ENCODE measurements at regions not wholly inside any gene's neighbourhood (a gene's known extent, or its start where the extent isn't known, plus 50 kb on each side); places are given as distances from the start of the nearest gene placed in this dataset.
A peak's percentile ranks its signal among the peaks of the same experiment; 100 is the strongest.

DNA sequence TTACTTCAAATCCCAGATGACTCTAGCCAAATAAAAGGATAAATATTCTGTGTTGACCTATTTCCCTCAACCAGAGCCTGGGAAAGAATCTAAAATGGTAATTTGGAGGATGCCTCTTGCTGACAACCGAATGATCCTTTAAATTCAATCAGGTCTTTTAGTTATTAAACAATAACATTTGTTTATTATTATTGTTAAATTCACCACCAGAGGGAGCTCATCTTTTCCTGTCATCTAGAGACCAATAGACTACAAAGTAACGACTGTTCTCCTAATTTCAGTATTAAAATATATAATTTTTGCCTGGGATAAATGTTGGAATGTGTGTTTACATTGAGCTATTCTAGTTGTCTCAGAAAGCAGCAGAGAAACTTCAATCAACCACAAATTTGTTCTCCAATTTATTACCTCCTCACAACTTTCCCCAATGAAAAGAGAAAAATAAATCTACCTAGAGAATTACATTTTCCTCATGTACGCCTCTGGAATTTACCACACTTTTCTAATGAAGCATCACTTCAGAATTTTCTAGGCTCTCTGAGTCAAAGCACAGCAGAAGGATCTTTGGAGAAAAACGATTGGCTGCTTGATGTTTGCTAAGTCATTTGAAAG is 142.7 kb downstream of the SCG2 start:
- WGBS (ENCODE audit: insufficient coverage) = no CpG with 5 or more reads among the region's 4 CpGs
- Histone ChIP-seq H3K4me3 (ENCODE audit: control extremely low read depth in 1 of 5, extremely low read depth in 1 of 5, insufficient read depth in 1 of 5, low read depth in 2 of 5, low read length in 4 of 5) (no peak overlapping the region), H3K79me2 (ENCODE audit: control insufficient read depth, insufficient read depth, low read length) (no peaks in the 10 kb centered on the region), H3K27me3 (replicated peaks in 1 of 4; ENCODE audit: control extremely low read depth in 1 of 4, control insufficient read depth in 3 of 4, insufficient read depth in 4 of 4, low read length in 3 of 4) (no peaks in the 10 kb centered on the region), H4K20me1 (ENCODE audit: control insufficient read depth, insufficient read depth, low read length, poor library complexity, severe bottlenecking) (no peaks in the 10 kb centered on the region), H3K4me2 (replicated peaks; ENCODE audit: low read depth, low read length, poor library complexity, severe bottlenecking) (no peak overlapping the region), H3K9me3 (ENCODE audit: control extremely low read depth in 1 of 3, control insufficient read depth in 2 of 3, insufficient read depth in 1 of 3, low read length in 2 of 3) (peaks cover 0 to 4% (median 0%) of the 10 kb centered on the region in 3 donors), H3K4me1 (ENCODE audit: control insufficient read depth in 2 of 2, insufficient read depth in 2 of 2, low read length in 2 of 2) (no peaks in the 10 kb centered on the region), H3K9ac (ENCODE audit: low read length) (no peak overlapping the region), H3K36me3 (replicated peaks in 1 of 2; ENCODE audit: control extremely low read depth in 1 of 2, control insufficient read depth in 1 of 2, extremely low read depth in 1 of 2, insufficient read depth in 2 of 2, low read length in 1 of 2) (no peaks in the 10 kb centered on the region), H3K27ac (ENCODE audit: low read length in 2 of 2) (no peak overlapping the region), H2AFZ (ENCODE audit: insufficient read depth, low read depth, low read length, poor library complexity, severe bottlenecking) (no peak overlapping the region)
- peaks cover 3% of the 10 kb centered on the region for H3K27me3 Mint-ChIP-seq
- H3K9me3 Mint-ChIP-seq (ENCODE audit: insufficient read depth) = no peaks in the 10 kb centered on the region
- ATAC-seq (ENCODE audit: low read depth) = no peak
- H3K4me3 Mint-ChIP-seq = no peak overlapping the region
- CTCF ChIA-PET = interaction anchor here (0.8 to 1.5 kb wide), 3 partner anchors 8 to 825 kb away, joined by 3 to 4 read pairs (median 4); no protein-coding TSS in a partner anchor
- POLR2A ChIA-PET = no interaction called here
- TF ChIP-seq, protein P1, sequence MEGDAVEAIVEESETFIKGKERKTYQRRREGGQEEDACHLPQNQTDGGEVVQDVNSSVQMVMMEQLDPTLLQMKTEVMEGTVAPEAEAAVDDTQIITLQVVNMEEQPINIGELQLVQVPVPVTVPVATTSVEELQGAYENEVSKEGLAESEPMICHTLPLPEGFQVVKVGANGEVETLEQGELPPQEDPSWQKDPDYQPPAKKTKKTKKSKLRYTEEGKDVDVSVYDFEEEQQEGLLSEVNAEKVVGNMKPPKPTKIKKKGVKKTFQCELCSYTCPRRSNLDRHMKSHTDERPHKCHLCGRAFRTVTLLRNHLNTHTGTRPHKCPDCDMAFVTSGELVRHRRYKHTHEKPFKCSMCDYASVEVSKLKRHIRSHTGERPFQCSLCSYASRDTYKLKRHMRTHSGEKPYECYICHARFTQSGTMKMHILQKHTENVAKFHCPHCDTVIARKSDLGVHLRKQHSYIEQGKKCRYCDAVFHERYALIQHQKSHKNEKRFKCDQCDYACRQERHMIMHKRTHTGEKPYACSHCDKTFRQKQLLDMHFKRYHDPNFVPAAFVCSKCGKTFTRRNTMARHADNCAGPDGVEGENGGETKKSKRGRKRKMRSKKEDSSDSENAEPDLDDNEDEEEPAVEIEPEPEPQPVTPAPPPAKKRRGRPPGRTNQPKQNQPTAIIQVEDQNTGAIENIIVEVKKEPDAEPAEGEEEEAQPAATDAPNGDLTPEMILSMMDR (IDR thresholded peaks at IDR 0.05) = peak; percentile 35
- no peak for TF ChIP-seq EZH2 (IDR thresholded peaks at IDR 0.05; ENCODE audit: borderline replicate concordance, insufficient read depth, low read depth, low read length, poor library complexity, severe bottlenecking)
- no peaks in the 10 kb centered on the region for H3K4me1 Mint-ChIP-seq
- intact Hi-C loops (cut with micrococcal nuclease) = loop anchor here (5.0 kb wide), 1 partner anchor 828 kb away; no protein-coding TSS in a partner anchor
- H3K27ac Mint-ChIP-seq = no peak overlapping the region
- DNase-seq = no peak

DNA sequence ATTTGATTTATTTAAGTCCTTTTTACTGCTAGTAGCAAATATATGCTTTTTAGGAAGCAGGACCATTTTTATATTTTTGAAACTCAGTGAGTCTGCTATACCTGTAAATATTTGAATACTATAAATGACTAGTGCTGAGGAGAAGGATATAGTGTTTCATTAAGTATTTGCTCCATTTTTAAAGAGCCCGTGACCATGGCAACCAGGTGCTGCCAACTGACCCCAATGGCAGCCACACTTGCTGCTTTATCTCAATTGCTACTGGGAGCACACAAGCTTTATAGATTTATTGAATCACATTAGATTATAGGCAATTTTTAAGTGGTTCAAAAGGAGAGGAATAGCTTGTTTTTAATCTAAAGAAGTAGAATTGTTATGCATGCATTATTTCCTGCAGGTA is 142.0 kb downstream of the SCG2 start:
- H3K4me3 Mint-ChIP-seq = no peak overlapping the region
- Histone ChIP-seq H3K27me3 (replicated peaks in 1 of 4; ENCODE audit: control extremely low read depth in 1 of 4, control insufficient read depth in 3 of 4, insufficient read depth in 4 of 4, low read length in 3 of 4) (no peaks in the 10 kb centered on the region), H4K20me1 (ENCODE audit: control insufficient read depth, insufficient read depth, low read length, poor library complexity, severe bottlenecking) (no peaks in the 10 kb centered on the region), H3K4me2 (replicated peaks; ENCODE audit: low read depth, low read length, poor library complexity, severe bottlenecking) (no peak overlapping the region), H3K79me2 (ENCODE audit: control insufficient read depth, insufficient read depth, low read length) (no peaks in the 10 kb centered on the region), H2AFZ (ENCODE audit: insufficient read depth, low read depth, low read length, poor library complexity, severe bottlenecking) (no peak overlapping the region), H3K9me3 (ENCODE audit: control extremely low read depth in 1 of 3, control insufficient read depth in 2 of 3, insufficient read depth in 1 of 3, low read length in 2 of 3) (peaks cover 0 to 4% (median 0%) of the 10 kb centered on the region in 3 donors), H3K36me3 (replicated peaks in 1 of 2; ENCODE audit: control extremely low read depth in 1 of 2, control insufficient read depth in 1 of 2, extremely low read depth in 1 of 2, insufficient read depth in 2 of 2, low read length in 1 of 2) (no peaks in the 10 kb centered on the region), H3K4me3 (ENCODE audit: control extremely low read depth in 1 of 5, extremely low read depth in 1 of 5, insufficient read depth in 1 of 5, low read depth in 2 of 5, low read length in 4 of 5) (no peak overlapping the region), H3K4me1 (ENCODE audit: control insufficient read depth in 2 of 2, insufficient read depth in 2 of 2, low read length in 2 of 2) (no peaks in the 10 kb centered on the region), H3K9ac (ENCODE audit: low read length) (no peak overlapping the region), H3K27ac (ENCODE audit: low read length in 2 of 2) (no peak overlapping the region)
- 100% methylated on average over 1 of the region's 1 CpG for WGBS (ENCODE audit: insufficient coverage)
- peaks cover 3% of the 10 kb centered on the region for H3K27me3 Mint-ChIP-seq
- H3K9me3 Mint-ChIP-seq (ENCODE audit: insufficient read depth) = no peaks in the 10 kb centered on the region
- CTCF ChIA-PET = interaction anchor here (1.4 kb wide), 1 partner anchor 909 kb away, joined by 3 read pairs; no protein-coding TSS in a partner anchor
- TF ChIP-seq EZH2 (IDR thresholded peaks at IDR 0.05; ENCODE audit: borderline replicate concordance, insufficient read depth, low read depth, low read length, poor library complexity, severe bottlenecking) = no peak
- TF ChIP-seq, protein P1 (IDR thresholded peaks at IDR 0.05) = no peak
- intact Hi-C loops (cut with micrococcal nuclease) = no loop called here
- no peaks in the 10 kb centered on the region for H3K4me1 Mint-ChIP-seq
- POLR2A ChIA-PET = no interaction called here
- no peak overlapping the region for H3K27ac Mint-ChIP-seq
- DNase-seq (no peak), ATAC-seq (ENCODE audit: low read depth) (no peak)

Measured in B cell (primary cell).